Coronary artery (tissue), 2 donors: ENCODE measurements at regions not wholly inside any gene's neighbourhood (a gene's known extent, or its start where the extent isn't known, plus 50 kb on each side); places are given as distances from the start of the nearest gene placed in this dataset.
A peak's percentile ranks its signal among the peaks of the same experiment; 100 is the strongest.

Source experiments
- DNase-seq: peaks from one replicate; pipeline ENCODE4 v3.0.0-alpha.2; 2017; ENCODE audit warnings: low spot score
- H3K27ac ChIP-seq, 2 donors: fragments of 200-600 bp; sonication (generic); one replicate each; pipeline ENCODE4 v1.5.1; 2016 to 2019
- H3K4me3 ChIP-seq: fragments of 200-600 bp; sonication (generic); 2 replicates; pipeline ENCODE4 v1.5.1; 2016; ENCODE audit warnings: mild to moderate bottlenecking, moderate library complexity
- CTCF ChIP-seq: fragments of 200-600 bp; sonication (generic); IDR thresholded peaks from one replicate; pipeline ENCODE4 v1.5.1; 2019; ENCODE audit warnings: antibody characterized with exemption

DNA sequence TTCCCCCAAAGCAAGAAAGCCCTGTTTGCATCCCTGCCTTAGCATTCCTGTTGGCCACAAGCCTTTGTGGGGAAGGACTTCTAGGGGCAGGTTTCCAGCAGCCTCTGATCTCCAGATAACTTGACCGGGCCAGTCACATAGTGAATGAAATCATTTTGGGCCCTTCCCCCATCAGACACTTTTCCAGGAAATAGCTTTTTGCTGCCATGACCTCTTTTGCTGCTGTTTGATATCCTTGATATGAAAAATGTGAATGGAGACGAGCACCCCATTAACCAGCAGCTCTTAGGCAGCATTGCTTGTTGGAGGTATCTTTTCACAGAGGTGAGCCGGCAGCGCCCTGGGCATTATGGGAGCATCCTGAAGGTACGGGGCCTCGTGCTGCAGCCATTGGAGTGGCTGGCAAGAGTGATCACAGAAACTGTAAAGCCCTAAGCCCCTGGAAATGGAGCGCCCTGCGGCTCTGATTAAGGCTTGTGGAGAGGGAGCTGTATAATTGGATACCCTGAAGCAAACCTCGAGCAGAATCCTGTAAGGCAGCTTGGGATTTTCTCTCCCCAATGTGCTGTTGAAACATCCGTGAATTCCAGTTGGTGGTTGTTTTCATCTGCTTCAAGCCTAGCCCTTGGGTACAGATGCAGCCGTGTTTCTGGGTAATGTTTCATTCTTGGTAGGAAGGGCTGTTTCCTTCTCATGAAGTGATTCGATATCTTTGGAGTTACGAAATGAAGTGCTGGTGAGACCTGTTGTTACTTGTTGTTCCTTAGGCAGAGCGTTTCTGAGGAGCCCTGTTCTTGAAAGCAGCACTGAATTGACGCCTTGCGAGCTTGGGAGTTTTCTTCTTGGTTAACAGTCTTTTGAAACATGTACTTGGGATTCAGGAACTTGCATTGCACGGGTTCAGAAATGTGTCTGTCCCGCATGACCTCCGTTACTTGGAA, 179.0 kb downstream of the PTEN start:
- no peak for TF ChIP-seq CTCF
- peak overlapping the region; percentile 27 for H3K4me3 ChIP-seq
- peak overlapping the region; percentile 85 to 91 for H3K27ac ChIP-seq
- no peak for DNase-seq

DNA sequence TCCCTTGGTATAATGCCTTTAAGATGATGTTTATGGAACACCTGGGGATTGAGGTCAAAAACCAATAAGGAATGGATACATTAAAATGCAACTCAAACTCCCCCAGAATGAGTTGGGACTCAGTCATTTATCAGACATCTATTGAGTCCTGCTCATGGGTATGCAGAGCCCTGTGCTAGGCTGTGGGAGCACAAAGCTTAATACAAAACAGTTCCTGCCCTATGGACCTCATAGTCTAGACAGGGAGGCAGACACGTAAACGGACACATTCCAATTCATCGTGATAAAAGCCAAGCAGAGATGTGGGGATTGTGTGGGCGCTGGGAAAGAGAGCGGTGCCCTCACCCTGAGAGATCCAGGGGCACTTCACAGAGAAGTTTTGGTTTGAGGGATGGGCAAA, 181.7 kb downstream of the PTEN start:
- TF ChIP-seq CTCF, result no peak

DNA sequence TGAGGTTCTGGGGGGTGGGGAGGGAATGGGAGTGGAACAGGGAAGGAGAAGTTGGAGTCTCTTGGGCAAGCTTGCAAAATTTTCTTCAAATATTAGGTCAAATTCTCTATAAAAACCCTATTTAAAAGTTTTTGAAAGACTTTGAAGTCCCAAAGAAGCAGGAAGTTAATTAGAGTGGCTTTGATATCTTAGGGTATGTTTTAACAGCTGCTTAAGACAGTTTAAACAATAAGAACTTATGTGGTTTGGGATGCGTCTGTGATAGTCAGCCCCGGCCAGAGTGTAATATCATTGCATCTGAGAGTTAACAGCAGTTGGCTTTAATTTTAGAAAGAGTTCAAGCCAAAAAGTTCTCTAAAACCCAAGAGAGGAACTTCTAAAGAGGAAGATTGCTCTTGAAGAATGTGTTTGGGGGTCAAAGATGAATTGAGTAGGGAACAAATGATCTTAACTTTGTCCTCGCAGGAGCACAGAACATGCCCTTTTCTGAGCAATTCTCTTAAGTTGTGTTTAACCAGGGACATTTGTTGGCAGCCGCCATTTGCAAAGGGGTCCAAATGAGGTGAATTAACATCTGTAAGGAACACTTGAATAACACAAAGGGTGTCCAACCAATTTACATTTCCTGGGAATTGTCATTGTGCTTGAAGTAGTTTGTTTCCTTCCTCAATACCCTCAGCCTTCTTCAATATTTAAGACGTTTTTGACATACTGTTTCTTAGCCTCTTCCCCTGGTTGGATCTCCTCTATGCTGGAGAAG, 182.4 kb downstream of the PTEN start:
- peak overlapping the region; percentile 54 to 84 for H3K27ac ChIP-seq
- TF ChIP-seq CTCF, result no peak
- H3K4me3 ChIP-seq, result no peak overlapping the region
- DNase-seq, result no peak

More for the DNA sequence above, 181.7 kb downstream of the PTEN start:
- H3K27ac ChIP-seq, result peak overlapping the region; percentile 54 to 84
- no peak overlapping the region for H3K4me3 ChIP-seq
- no peak for DNase-seq

DNA sequence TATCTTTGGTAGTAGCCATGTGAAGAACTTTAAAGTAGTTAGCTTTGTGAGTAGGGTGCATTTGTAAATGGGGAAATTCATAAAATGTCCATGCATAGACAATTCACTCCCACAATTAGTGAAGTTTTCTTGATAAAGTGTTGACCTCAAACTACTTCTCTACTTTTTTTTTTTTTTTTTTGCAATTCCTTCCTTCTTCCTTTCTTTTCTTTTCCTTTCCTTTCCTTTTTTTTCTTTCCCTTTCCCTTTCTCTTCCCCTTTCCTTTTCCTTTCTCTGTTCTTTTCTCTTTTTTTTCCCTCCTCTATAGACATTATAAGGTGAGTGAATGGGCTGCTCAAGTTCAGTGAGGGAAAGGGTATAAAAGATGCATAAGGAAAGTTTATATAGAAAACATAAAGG, 184.2 kb downstream of the PTEN start:
- no peak for DNase-seq
- no peak for TF ChIP-seq CTCF
- H3K4me3 ChIP-seq, result no peak overlapping the region
- H3K27ac ChIP-seq, result peak overlapping the region; percentile 21 to 84

DNA sequence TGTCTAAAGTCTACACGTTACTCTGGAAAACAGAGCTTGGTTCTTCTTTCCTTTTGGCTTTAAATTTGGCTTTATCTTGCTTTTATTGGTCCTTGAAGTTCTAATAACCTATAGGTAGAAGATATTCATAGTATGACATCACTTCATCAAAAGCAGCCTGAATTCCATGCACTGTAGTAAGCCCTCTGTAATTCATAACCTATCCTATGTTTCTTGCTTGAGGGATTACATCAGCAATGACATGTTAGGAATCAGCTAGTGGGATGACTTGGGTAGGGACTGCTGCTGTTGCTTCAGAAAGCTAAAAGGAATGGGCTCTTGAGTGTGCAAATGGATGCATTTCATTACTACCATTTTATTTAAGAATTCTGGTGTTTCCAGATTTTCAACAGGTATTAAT, 184.9 kb downstream of the PTEN start:
- no peak for TF ChIP-seq CTCF
- DNase-seq, result no peak
- no peak overlapping the region for H3K4me3 ChIP-seq
- H3K27ac ChIP-seq, result peak overlapping the region in 1 of 2 donors; percentile 21

- Histone ChIP-seq H3K4me3 (no peak overlapping the region), H3K27ac (no peak overlapping the region)
- TF ChIP-seq CTCF, result no peak
- no peak for DNase-seq
Measured at GRCh38 chr10:88049204-88049603, 185.8 kb downstream of the PTEN start.
